ENCODE measurements at regions not wholly inside any gene's neighbourhood (a gene's known extent, or its start where the extent isn't known, plus 50 kb on each side); places are given as distances from the start of the nearest gene placed in this dataset.

DNA sequence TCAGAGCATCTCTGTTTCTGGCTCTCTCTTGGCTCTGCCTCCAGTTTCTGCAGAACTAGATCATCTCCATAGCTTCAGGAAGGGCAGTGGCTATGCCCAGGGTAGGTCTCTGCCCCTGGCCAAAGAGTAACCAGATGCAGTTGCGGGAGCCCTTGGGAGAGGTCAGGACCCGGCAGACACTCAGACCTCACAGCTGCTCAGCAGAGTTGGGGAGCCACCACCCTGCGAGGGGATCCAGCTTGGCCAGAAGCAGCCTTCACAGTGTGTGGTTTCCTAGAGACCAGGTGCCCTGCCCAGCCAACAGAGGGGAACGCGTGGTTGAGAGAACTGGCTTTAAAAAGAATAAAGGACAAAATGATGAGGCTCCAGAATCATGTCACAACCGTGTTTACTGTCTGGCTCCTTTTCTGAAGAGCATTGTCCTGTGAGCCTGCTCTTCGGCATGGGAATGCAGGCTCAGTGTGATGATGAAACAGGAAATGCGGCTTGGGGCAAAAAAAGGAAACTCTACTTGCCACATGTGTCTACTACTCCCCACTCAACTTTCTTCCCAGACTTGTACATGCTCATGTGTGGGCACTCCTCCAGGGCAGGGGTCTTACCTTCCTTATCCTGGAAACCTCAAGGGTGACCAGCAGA is 243.1 kb downstream of the INHBA start:
- Histone ChIP-seq H3K36me3 (replicated peaks in 1 of 2; ENCODE audit: control insufficient read depth in 1 of 2, insufficient read depth in 2 of 2, low read length in 2 of 2) (no peaks in the 10 kb centered on the region), H3K4me2 (replicated peaks; ENCODE audit: extremely low read depth, low read length, poor library complexity, severe bottlenecking) (peak overlapping the region; percentile 81), H3K27me3 (ENCODE audit: control insufficient read depth in 2 of 2, insufficient read depth in 2 of 2, low read length in 2 of 2) (no peaks in the 10 kb centered on the region), H4K20me1 (ENCODE audit: insufficient read depth, low read length) (no peaks in the 10 kb centered on the region), H3K4me1 (ENCODE audit: control insufficient read depth in 1 of 2, insufficient read depth in 2 of 2, low read length in 2 of 2) (peaks cover 19 to 20% of the 10 kb centered on the region in 2 donors), H3K4me3 (replicated peaks in 1 of 3; ENCODE audit: low read depth in 2 of 3, low read length in 3 of 3) (peak overlapping the region; percentile 26 to 74 (median 28)), H3K79me2 (ENCODE audit: insufficient read depth, low read length) (no peaks in the 10 kb centered on the region), H2AFZ (ENCODE audit: insufficient read depth, low read depth, low read length, poor library complexity, severe bottlenecking) (peak overlapping the region; percentile 65), H3K9ac (ENCODE audit: insufficient read depth, low read length, poor library complexity, severe bottlenecking) (peak overlapping the region; percentile 52), H3K27ac (ENCODE audit: low read depth in 1 of 2, low read length in 2 of 2) (peak overlapping the region; percentile 85 to 86), H3K9me3 (replicated peaks in 1 of 2; ENCODE audit: control insufficient read depth in 1 of 2, insufficient read depth in 1 of 2, low read length in 2 of 2) (no peaks in the 10 kb centered on the region)
- TF ChIP-seq, protein P1, sequence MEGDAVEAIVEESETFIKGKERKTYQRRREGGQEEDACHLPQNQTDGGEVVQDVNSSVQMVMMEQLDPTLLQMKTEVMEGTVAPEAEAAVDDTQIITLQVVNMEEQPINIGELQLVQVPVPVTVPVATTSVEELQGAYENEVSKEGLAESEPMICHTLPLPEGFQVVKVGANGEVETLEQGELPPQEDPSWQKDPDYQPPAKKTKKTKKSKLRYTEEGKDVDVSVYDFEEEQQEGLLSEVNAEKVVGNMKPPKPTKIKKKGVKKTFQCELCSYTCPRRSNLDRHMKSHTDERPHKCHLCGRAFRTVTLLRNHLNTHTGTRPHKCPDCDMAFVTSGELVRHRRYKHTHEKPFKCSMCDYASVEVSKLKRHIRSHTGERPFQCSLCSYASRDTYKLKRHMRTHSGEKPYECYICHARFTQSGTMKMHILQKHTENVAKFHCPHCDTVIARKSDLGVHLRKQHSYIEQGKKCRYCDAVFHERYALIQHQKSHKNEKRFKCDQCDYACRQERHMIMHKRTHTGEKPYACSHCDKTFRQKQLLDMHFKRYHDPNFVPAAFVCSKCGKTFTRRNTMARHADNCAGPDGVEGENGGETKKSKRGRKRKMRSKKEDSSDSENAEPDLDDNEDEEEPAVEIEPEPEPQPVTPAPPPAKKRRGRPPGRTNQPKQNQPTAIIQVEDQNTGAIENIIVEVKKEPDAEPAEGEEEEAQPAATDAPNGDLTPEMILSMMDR (IDR thresholded peaks at IDR 0.05): no peak
- WGBS (ENCODE audit: insufficient coverage): 9% methylated on average over 7 of the region's 8 CpGs
- DNase-seq: peak; percentile 46 to 62 (median 61)
- peak overlapping the region; percentile 74 to 92 (median 89) for H3K27ac Mint-ChIP-seq
- peaks cover 0 to 2% (median 0%) of the 10 kb centered on the region in 3 donors for H3K27me3 Mint-ChIP-seq (ENCODE audit: low read depth in 3 of 3)
- peaks cover 0 to 5% (median 2%) of the 10 kb centered on the region in 7 donors for H3K9me3 Mint-ChIP-seq
- peaks cover 23% of the 10 kb centered on the region for H3K4me1 Mint-ChIP-seq
- no peaks in the 10 kb centered on the region for H3K36me3 Mint-ChIP-seq
- intact Hi-C loops (cut with micrococcal nuclease): no loop called here
- peak overlapping the region; percentile 67 to 85 for H3K4me3 Mint-ChIP-seq

GRCh38 chr7:41459183-41459582 is 243.7 kb downstream of the INHBA start:
- Histone ChIP-seq H3K9me3 (replicated peaks in 1 of 2; ENCODE audit: control insufficient read depth in 1 of 2, insufficient read depth in 1 of 2, low read length in 2 of 2) (no peaks in the 10 kb centered on the region), H2AFZ (ENCODE audit: insufficient read depth, low read depth, low read length, poor library complexity, severe bottlenecking) (peak overlapping the region; percentile 65), H3K27ac (ENCODE audit: low read depth in 1 of 2, low read length in 2 of 2) (peak overlapping the region; percentile 85 to 86), H3K4me2 (replicated peaks; ENCODE audit: extremely low read depth, low read length, poor library complexity, severe bottlenecking) (peak overlapping the region; percentile 81), H4K20me1 (ENCODE audit: insufficient read depth, low read length) (no peaks in the 10 kb centered on the region), H3K9ac (ENCODE audit: insufficient read depth, low read length, poor library complexity, severe bottlenecking) (peak overlapping the region; percentile 52), H3K36me3 (replicated peaks in 1 of 2; ENCODE audit: control insufficient read depth in 1 of 2, insufficient read depth in 2 of 2, low read length in 2 of 2) (no peaks in the 10 kb centered on the region), H3K4me1 (ENCODE audit: control insufficient read depth in 1 of 2, insufficient read depth in 2 of 2, low read length in 2 of 2) (peaks cover 19 to 20% of the 10 kb centered on the region in 2 donors), H3K27me3 (ENCODE audit: control insufficient read depth in 2 of 2, insufficient read depth in 2 of 2, low read length in 2 of 2) (no peaks in the 10 kb centered on the region), H3K4me3 (replicated peaks in 1 of 3; ENCODE audit: low read depth in 2 of 3, low read length in 3 of 3) (peak overlapping the region in 2 of 3 experiments; percentile 26 to 74), H3K79me2 (ENCODE audit: insufficient read depth, low read length) (no peaks in the 10 kb centered on the region)
- peak overlapping the region; percentile 74 to 92 (median 89) for H3K27ac Mint-ChIP-seq
- peaks cover 0 to 2% (median 0%) of the 10 kb centered on the region in 3 donors for H3K27me3 Mint-ChIP-seq (ENCODE audit: low read depth in 3 of 3)
- H3K36me3 Mint-ChIP-seq: no peaks in the 10 kb centered on the region
- WGBS (ENCODE audit: insufficient coverage): no CpG with 5 or more reads among the region's 5 CpGs
- peaks cover 23% of the 10 kb centered on the region for H3K4me1 Mint-ChIP-seq
- intact Hi-C loops (cut with micrococcal nuclease): no loop called here
- H3K4me3 Mint-ChIP-seq: peak overlapping the region; percentile 67 to 85
- TF ChIP-seq, protein P1 (IDR thresholded peaks at IDR 0.05): no peak
- H3K9me3 Mint-ChIP-seq: peaks cover 0 to 5% (median 2%) of the 10 kb centered on the region in 7 donors
- peak; percentile 34 to 51 (median 50) for DNase-seq

Measured in CD14-positive monocyte (primary cell).